ENCODE measurements at regions not wholly inside any gene's neighbourhood (a gene's known extent, or its start where the extent isn't known, plus 50 kb on each side); places are given as distances from the start of the nearest gene placed in this dataset.

GRCh38 chr6:14832427-14832826 is 413.4 kb upstream of the JARID2 start:
- no peak for DNase-seq

GRCh38 chr6:14834851-14835530 is 410.9 kb upstream of the JARID2 start:
- DNase-seq, result no peak

- DNase-seq, result no peak
These were observed 408.4 kb upstream of the JARID2 start for GRCh38 chr6:14837435-14837834.

GRCh38 chr6:14838133-14838583 is 407.7 kb upstream of the JARID2 start:
- DNase-seq, result no peak

GRCh38 chr6:14841901-14842421 is 403.9 kb upstream of the JARID2 start:
- DNase-seq, result no peak

GRCh38 chr6:14844411-14844810 is 401.5 kb upstream of the JARID2 start:
- DNase-seq, result no peak

- no peak for DNase-seq
These were observed 397.9 kb upstream of the JARID2 start for GRCh38 chr6:14848019-14848418.

GRCh38 chr6:14849185-14849584 is 396.7 kb upstream of the JARID2 start:
- no peak for DNase-seq

GRCh38 chr6:14851281-14851680 is 394.6 kb upstream of the JARID2 start:
- DNase-seq, result no peak

GRCh38 chr6:14852375-14852774 is 393.5 kb upstream of the JARID2 start:
- no peak for DNase-seq

GRCh38 chr6:14856177-14856576 is 389.7 kb upstream of the JARID2 start:
- DNase-seq, result no peak

- no peak for DNase-seq
These were observed 388.9 kb upstream of the JARID2 start for GRCh38 chr6:14857001-14857400.

- DNase-seq, result peak; percentile 43
These were observed 388.4 kb upstream of the JARID2 start for GRCh38 chr6:14857501-14857900.

GRCh38 chr6:14858808-14859207 is 387.1 kb upstream of the JARID2 start:
- no peak for DNase-seq

GRCh38 chr6:14860774-14861173 is 385.1 kb upstream of the JARID2 start:
- no peak for DNase-seq

GRCh38 chr6:14861491-14861943 is 384.4 kb upstream of the JARID2 start:
- DNase-seq, result no peak

GRCh38 chr6:14862845-14863244 is 383.0 kb upstream of the JARID2 start:
- DNase-seq, result no peak

GRCh38 chr6:14863902-14864850 is 381.7 kb upstream of the JARID2 start:
- no peak for DNase-seq

GRCh38 chr6:14865531-14866100 is 380.3 kb upstream of the JARID2 start:
- no peak for DNase-seq

- no peak for DNase-seq
These were observed 378.1 kb upstream of the JARID2 start for GRCh38 chr6:14867802-14868201.

GRCh38 chr6:14871221-14871620 is 374.6 kb upstream of the JARID2 start:
- no peak for DNase-seq

GRCh38 chr6:14873101-14873500 is 372.8 kb upstream of the JARID2 start:
- DNase-seq, result no peak

- DNase-seq, result no peak
These were observed 372.0 kb upstream of the JARID2 start for GRCh38 chr6:14873781-14874441.
